ENCODE measurements at regions not wholly inside any gene's neighbourhood (a gene's known extent, or its start where the extent isn't known, plus 50 kb on each side); places are given as distances from the start of the nearest gene placed in this dataset.

- Histone ChIP-seq H3K79me2 (ENCODE audit: control insufficient read depth, insufficient read depth, low read length, poor library complexity) (no peaks in the 10 kb centered on the region), H2BK120ac (ENCODE audit: insufficient read depth, low read length, poor library complexity) (no peak overlapping the region), H2AFZ (ENCODE audit: insufficient read depth, low read length, poor library complexity) (no peak overlapping the region), H2AK5ac (ENCODE audit: low read length) (no peak overlapping the region), H3K14ac (ENCODE audit: low read length) (no peak overlapping the region), H3K36me3 (ENCODE audit: control insufficient read depth in 1 of 2, insufficient read depth in 2 of 2, low read length in 2 of 2) (no peaks in the 10 kb centered on the region), H3K27ac (ENCODE audit: low read depth, low read length) (no peak overlapping the region), H3K18ac (ENCODE audit: low read length) (no peak overlapping the region), H3K23ac (ENCODE audit: low read length) (no peak overlapping the region), H3K4ac (ENCODE audit: low read depth, low read length) (no peak overlapping the region), H3K79me1 (ENCODE audit: low read length) (no peaks in the 10 kb centered on the region), H3K9ac (ENCODE audit: low read length) (no peak overlapping the region), H4K91ac (ENCODE audit: low read depth, low read length) (no peak overlapping the region), H3K27me3 (ENCODE audit: insufficient read depth, low read length) (no peaks in the 10 kb centered on the region), H3K4me1 (ENCODE audit: control insufficient read depth in 1 of 2, insufficient read depth in 2 of 2, low read length in 2 of 2) (no peaks in the 10 kb centered on the region), H3K4me3 (ENCODE audit: low read depth, low read length) (no peak overlapping the region), H4K12ac (ENCODE audit: low read depth, low read length) (no peak overlapping the region), H3K4me2 (ENCODE audit: low read length) (no peak overlapping the region), H2BK12ac (ENCODE audit: low read length) (no peak overlapping the region), H2BK5ac (ENCODE audit: low read depth, low read length, poor library complexity) (no peak overlapping the region), H3K9me3 (ENCODE audit: insufficient read depth, low read depth, low read length) (no peaks in the 10 kb centered on the region), H4K8ac (ENCODE audit: low read depth, low read length) (no peak overlapping the region)
- WGBS (ENCODE audit: extremely low coverage, insufficient coverage, insufficient read length), result no CpG with 5 or more reads among the region's 3 CpGs
- no peak for DNase-seq
These were observed 498.9 kb upstream of the EPHA7 start for GRCh38 chr6:93918258-93918657.

- no peak overlapping the region for H2AFZ ChIP-seq (ENCODE audit: insufficient read depth, low read length, poor library complexity)
- no peaks in the 10 kb centered on the region for H3K79me2 ChIP-seq (ENCODE audit: control insufficient read depth, insufficient read depth, low read length, poor library complexity)
- no peak overlapping the region for H4K12ac ChIP-seq (ENCODE audit: low read depth, low read length)
- H3K4me3 ChIP-seq (ENCODE audit: low read depth, low read length), result no peak overlapping the region
- no peak overlapping the region for H2BK120ac ChIP-seq (ENCODE audit: insufficient read depth, low read length, poor library complexity)
- DNase-seq, result no peak
- H3K79me1 ChIP-seq (ENCODE audit: low read length), result no peaks in the 10 kb centered on the region
- H3K23ac ChIP-seq (ENCODE audit: low read length), result no peak overlapping the region
- H3K18ac ChIP-seq (ENCODE audit: low read length), result no peak overlapping the region
- no peaks in the 10 kb centered on the region for H3K36me3 ChIP-seq (ENCODE audit: control insufficient read depth in 1 of 2, insufficient read depth in 2 of 2, low read length in 2 of 2)
- H3K14ac ChIP-seq (ENCODE audit: low read length), result no peak overlapping the region
- no peak overlapping the region for H3K9ac ChIP-seq (ENCODE audit: low read length)
- H3K27ac ChIP-seq (ENCODE audit: low read depth, low read length), result no peak overlapping the region
- H4K91ac ChIP-seq (ENCODE audit: low read depth, low read length), result no peak overlapping the region
- no peaks in the 10 kb centered on the region for H3K27me3 ChIP-seq (ENCODE audit: insufficient read depth, low read length)
- no peak overlapping the region for H4K8ac ChIP-seq (ENCODE audit: low read depth, low read length)
- H3K9me3 ChIP-seq (ENCODE audit: insufficient read depth, low read depth, low read length), result no peaks in the 10 kb centered on the region
- H2BK12ac ChIP-seq (ENCODE audit: low read length), result no peak overlapping the region
- no peak overlapping the region for H3K4ac ChIP-seq (ENCODE audit: low read depth, low read length)
- H2BK5ac ChIP-seq (ENCODE audit: low read depth, low read length, poor library complexity), result no peak overlapping the region
- no peak overlapping the region for H2AK5ac ChIP-seq (ENCODE audit: low read length)
- H3K4me2 ChIP-seq (ENCODE audit: low read length), result no peak overlapping the region
- H3K4me1 ChIP-seq (ENCODE audit: control insufficient read depth in 1 of 2, insufficient read depth in 2 of 2, low read length in 2 of 2), result no peaks in the 10 kb centered on the region
- WGBS (ENCODE audit: extremely low coverage, insufficient coverage, insufficient read length), result no CpG with 5 or more reads among the region's 1 CpG
These were observed 497.9 kb upstream of the EPHA7 start for GRCh38 chr6:93917216-93917615.

- Histone ChIP-seq H3K4me3 (ENCODE audit: low read depth, low read length) (no peak overlapping the region), H2AK5ac (ENCODE audit: low read length) (no peak overlapping the region), H4K91ac (ENCODE audit: low read depth, low read length) (no peak overlapping the region), H2BK120ac (ENCODE audit: insufficient read depth, low read length, poor library complexity) (no peak overlapping the region), H2BK5ac (ENCODE audit: low read depth, low read length, poor library complexity) (no peak overlapping the region), H3K18ac (ENCODE audit: low read length) (no peak overlapping the region), H3K4me1 (ENCODE audit: control insufficient read depth in 1 of 2, insufficient read depth in 2 of 2, low read length in 2 of 2) (no peaks in the 10 kb centered on the region), H4K8ac (ENCODE audit: low read depth, low read length) (no peak overlapping the region), H3K4me2 (ENCODE audit: low read length) (no peak overlapping the region), H3K9ac (ENCODE audit: low read length) (no peak overlapping the region), H3K36me3 (ENCODE audit: control insufficient read depth in 1 of 2, insufficient read depth in 2 of 2, low read length in 2 of 2) (no peaks in the 10 kb centered on the region), H2AFZ (ENCODE audit: insufficient read depth, low read length, poor library complexity) (no peak overlapping the region), H3K23ac (ENCODE audit: low read length) (no peak overlapping the region), H3K9me3 (ENCODE audit: insufficient read depth, low read depth, low read length) (no peaks in the 10 kb centered on the region), H3K79me2 (ENCODE audit: control insufficient read depth, insufficient read depth, low read length, poor library complexity) (no peaks in the 10 kb centered on the region), H3K79me1 (ENCODE audit: low read length) (no peaks in the 10 kb centered on the region), H3K4ac (ENCODE audit: low read depth, low read length) (no peak overlapping the region), H4K12ac (ENCODE audit: low read depth, low read length) (no peak overlapping the region), H3K27me3 (ENCODE audit: insufficient read depth, low read length) (no peaks in the 10 kb centered on the region), H2BK12ac (ENCODE audit: low read length) (no peak overlapping the region), H3K14ac (ENCODE audit: low read length) (no peak overlapping the region), H3K27ac (ENCODE audit: low read depth, low read length) (no peak overlapping the region)
- DNase-seq, result no peak
- WGBS (ENCODE audit: extremely low coverage, insufficient coverage, insufficient read length), result no CpG with 5 or more reads among the region's 1 CpG
These were observed 497.4 kb upstream of the EPHA7 start for GRCh38 chr6:93916716-93917115.

- Histone ChIP-seq H4K8ac (ENCODE audit: low read depth, low read length) (no peak overlapping the region), H3K18ac (ENCODE audit: low read length) (no peak overlapping the region), H3K27me3 (ENCODE audit: insufficient read depth, low read length) (no peaks in the 10 kb centered on the region), H2AFZ (ENCODE audit: insufficient read depth, low read length, poor library complexity) (no peak overlapping the region), H3K27ac (ENCODE audit: low read depth, low read length) (no peak overlapping the region), H3K79me2 (ENCODE audit: control insufficient read depth, insufficient read depth, low read length, poor library complexity) (no peaks in the 10 kb centered on the region), H3K23ac (ENCODE audit: low read length) (no peak overlapping the region), H3K79me1 (ENCODE audit: low read length) (no peaks in the 10 kb centered on the region), H2BK12ac (ENCODE audit: low read length) (no peak overlapping the region), H3K14ac (ENCODE audit: low read length) (no peak overlapping the region), H3K4me2 (ENCODE audit: low read length) (no peak overlapping the region), H3K4ac (ENCODE audit: low read depth, low read length) (no peak overlapping the region), H2BK5ac (ENCODE audit: low read depth, low read length, poor library complexity) (no peak overlapping the region), H3K4me1 (ENCODE audit: control insufficient read depth in 1 of 2, insufficient read depth in 2 of 2, low read length in 2 of 2) (no peaks in the 10 kb centered on the region), H4K91ac (ENCODE audit: low read depth, low read length) (no peak overlapping the region), H3K9ac (ENCODE audit: low read length) (no peak overlapping the region), H4K12ac (ENCODE audit: low read depth, low read length) (no peak overlapping the region), H2BK120ac (ENCODE audit: insufficient read depth, low read length, poor library complexity) (no peak overlapping the region), H3K36me3 (ENCODE audit: control insufficient read depth in 1 of 2, insufficient read depth in 2 of 2, low read length in 2 of 2) (no peaks in the 10 kb centered on the region), H3K9me3 (ENCODE audit: insufficient read depth, low read depth, low read length) (no peaks in the 10 kb centered on the region), H3K4me3 (ENCODE audit: low read depth, low read length) (no peak overlapping the region), H2AK5ac (ENCODE audit: low read length) (no peak overlapping the region)
- DNase-seq, result no peak
These were observed 496.6 kb upstream of the EPHA7 start for GRCh38 chr6:93915961-93916360.

- Histone ChIP-seq H4K91ac (ENCODE audit: low read depth, low read length) (no peak overlapping the region), H3K4me1 (ENCODE audit: control insufficient read depth in 1 of 2, insufficient read depth in 2 of 2, low read length in 2 of 2) (no peaks in the 10 kb centered on the region), H2BK12ac (ENCODE audit: low read length) (no peak overlapping the region), H2BK120ac (ENCODE audit: insufficient read depth, low read length, poor library complexity) (no peak overlapping the region), H3K9ac (ENCODE audit: low read length) (no peak overlapping the region), H3K36me3 (ENCODE audit: control insufficient read depth in 1 of 2, insufficient read depth in 2 of 2, low read length in 2 of 2) (no peaks in the 10 kb centered on the region), H3K14ac (ENCODE audit: low read length) (no peak overlapping the region), H3K4me2 (ENCODE audit: low read length) (no peak overlapping the region), H4K12ac (ENCODE audit: low read depth, low read length) (no peak overlapping the region), H3K79me2 (ENCODE audit: control insufficient read depth, insufficient read depth, low read length, poor library complexity) (no peaks in the 10 kb centered on the region), H2BK5ac (ENCODE audit: low read depth, low read length, poor library complexity) (no peak overlapping the region), H3K27me3 (ENCODE audit: insufficient read depth, low read length) (no peaks in the 10 kb centered on the region), H3K9me3 (ENCODE audit: insufficient read depth, low read depth, low read length) (no peaks in the 10 kb centered on the region), H2AK5ac (ENCODE audit: low read length) (no peak overlapping the region), H4K8ac (ENCODE audit: low read depth, low read length) (no peak overlapping the region), H3K23ac (ENCODE audit: low read length) (no peak overlapping the region), H3K18ac (ENCODE audit: low read length) (no peak overlapping the region), H2AFZ (ENCODE audit: insufficient read depth, low read length, poor library complexity) (no peak overlapping the region), H3K4ac (ENCODE audit: low read depth, low read length) (no peak overlapping the region), H3K79me1 (ENCODE audit: low read length) (no peaks in the 10 kb centered on the region), H3K27ac (ENCODE audit: low read depth, low read length) (no peak overlapping the region), H3K4me3 (ENCODE audit: low read depth, low read length) (no peak overlapping the region)
- DNase-seq, result no peak
- no CpG with 5 or more reads among the region's 5 CpGs for WGBS (ENCODE audit: extremely low coverage, insufficient coverage, insufficient read length)
These were observed 483.2 kb upstream of the EPHA7 start for GRCh38 chr6:93902517-93902916.

Data from trophoblast cell (in vitro differentiated cells and primary cell).